ENCODE measurements at regions not wholly inside any gene's neighbourhood (a gene's known extent, or its start where the extent isn't known, plus 50 kb on each side); places are given as distances from the start of the nearest gene placed in this dataset.
A peak's percentile ranks its signal among the peaks of the same experiment; 100 is the strongest.

DNA sequence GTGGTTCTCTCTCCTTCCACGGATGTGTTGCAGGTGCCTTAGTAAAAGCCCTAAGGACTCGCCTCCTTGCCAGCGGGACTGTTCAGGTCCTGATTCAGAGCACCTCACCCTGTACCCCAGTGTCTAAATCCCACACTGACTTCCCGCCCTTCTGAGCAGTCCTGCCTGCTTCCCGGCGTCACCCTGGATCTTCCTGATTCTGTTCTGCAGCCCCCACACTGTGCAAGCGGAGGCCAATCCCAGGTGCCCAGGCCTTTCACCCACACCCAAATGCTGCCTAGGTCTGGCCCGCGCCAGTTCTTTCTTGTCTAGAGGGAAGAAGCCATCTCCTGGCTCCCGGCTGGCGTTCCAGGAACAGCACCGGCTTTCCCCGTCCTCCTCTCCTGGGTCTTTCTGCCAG lies 95.9 kb upstream of the GALNT2 start:
- Histone ChIP-seq H3K4me1 (ENCODE audit: low read depth) (no peaks in the 10 kb centered on the region), H3K27me3 (peaks cover 19% of the 10 kb centered on the region), H3K36me3 (no peaks in the 10 kb centered on the region), H3K4me3 (no peak overlapping the region), H3K9me3 (ENCODE audit: low read depth) (no peaks in the 10 kb centered on the region), H3K27ac (no peak overlapping the region)
- TF ChIP-seq, protein P1, sequence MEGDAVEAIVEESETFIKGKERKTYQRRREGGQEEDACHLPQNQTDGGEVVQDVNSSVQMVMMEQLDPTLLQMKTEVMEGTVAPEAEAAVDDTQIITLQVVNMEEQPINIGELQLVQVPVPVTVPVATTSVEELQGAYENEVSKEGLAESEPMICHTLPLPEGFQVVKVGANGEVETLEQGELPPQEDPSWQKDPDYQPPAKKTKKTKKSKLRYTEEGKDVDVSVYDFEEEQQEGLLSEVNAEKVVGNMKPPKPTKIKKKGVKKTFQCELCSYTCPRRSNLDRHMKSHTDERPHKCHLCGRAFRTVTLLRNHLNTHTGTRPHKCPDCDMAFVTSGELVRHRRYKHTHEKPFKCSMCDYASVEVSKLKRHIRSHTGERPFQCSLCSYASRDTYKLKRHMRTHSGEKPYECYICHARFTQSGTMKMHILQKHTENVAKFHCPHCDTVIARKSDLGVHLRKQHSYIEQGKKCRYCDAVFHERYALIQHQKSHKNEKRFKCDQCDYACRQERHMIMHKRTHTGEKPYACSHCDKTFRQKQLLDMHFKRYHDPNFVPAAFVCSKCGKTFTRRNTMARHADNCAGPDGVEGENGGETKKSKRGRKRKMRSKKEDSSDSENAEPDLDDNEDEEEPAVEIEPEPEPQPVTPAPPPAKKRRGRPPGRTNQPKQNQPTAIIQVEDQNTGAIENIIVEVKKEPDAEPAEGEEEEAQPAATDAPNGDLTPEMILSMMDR (IDR thresholded peaks at IDR 0.05; ENCODE audit: low read depth, low read length), result no peak
- no peak for DNase-seq (ENCODE audit: low read depth in 1 of 2, low spot score in 1 of 2)

DNA sequence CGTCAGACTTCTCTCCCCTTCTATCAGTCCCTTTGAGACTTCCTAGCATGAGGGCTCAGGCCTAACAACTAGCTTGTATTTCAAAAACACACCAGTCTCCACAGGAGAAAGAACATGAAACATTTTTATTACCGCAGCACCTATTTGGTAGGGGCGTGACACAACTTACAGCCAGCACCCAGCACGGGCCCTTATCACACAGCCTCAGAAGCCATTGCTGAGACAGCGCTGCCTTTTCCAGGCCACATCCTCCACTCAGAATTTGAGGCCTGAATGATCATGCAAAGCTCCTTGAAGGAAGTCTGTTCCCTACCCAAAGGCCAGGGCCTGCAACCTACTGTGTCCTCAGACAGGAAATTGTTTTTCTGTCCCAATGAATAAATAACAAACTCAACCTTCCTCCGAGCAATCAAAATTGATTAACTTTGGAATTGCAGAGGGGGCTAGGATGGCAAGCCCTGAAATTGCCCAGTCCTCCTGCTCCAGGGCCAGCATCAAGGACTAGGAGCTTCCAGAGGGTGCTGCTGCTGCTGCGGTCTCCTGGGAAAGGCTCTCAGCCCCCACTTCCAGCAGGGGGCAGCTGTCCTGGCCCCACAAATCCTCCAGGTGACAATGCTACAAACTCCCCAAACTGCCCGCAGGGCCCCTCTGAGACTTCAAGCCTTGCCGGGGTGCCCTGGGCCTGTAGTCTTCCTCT lies 94.3 kb upstream of the GALNT2 start:
- DNase-seq (ENCODE audit: low read depth in 1 of 2, low spot score in 1 of 2), result peak in 1 of 2 donors; percentile 5
- Histone ChIP-seq H3K36me3 (no peaks in the 10 kb centered on the region), H3K4me1 (ENCODE audit: low read depth) (no peaks in the 10 kb centered on the region), H3K9me3 (ENCODE audit: low read depth) (no peaks in the 10 kb centered on the region), H3K27ac (no peak overlapping the region), H3K27me3 (peaks cover 10% of the 10 kb centered on the region), H3K4me3 (no peak overlapping the region)
- TF ChIP-seq, protein P1 (IDR thresholded peaks at IDR 0.05; ENCODE audit: low read depth, low read length), result no peak

- no peak overlapping the region for H3K4me3 ChIP-seq
- no peak for DNase-seq (ENCODE audit: low read depth in 1 of 2, low spot score in 1 of 2)
- TF ChIP-seq, protein P1 (IDR thresholded peaks at IDR 0.05; ENCODE audit: low read depth, low read length), result no peak
- no peaks in the 10 kb centered on the region for H3K4me1 ChIP-seq (ENCODE audit: low read depth)
- H3K27ac ChIP-seq, result no peak overlapping the region
- H3K36me3 ChIP-seq, result no peaks in the 10 kb centered on the region
- no peaks in the 10 kb centered on the region for H3K9me3 ChIP-seq (ENCODE audit: low read depth)
- peaks cover 6% of the 10 kb centered on the region for H3K27me3 ChIP-seq
Observed at GRCh38 chr1:229973297-229973612, 93.8 kb upstream of the GALNT2 start.

DNA sequence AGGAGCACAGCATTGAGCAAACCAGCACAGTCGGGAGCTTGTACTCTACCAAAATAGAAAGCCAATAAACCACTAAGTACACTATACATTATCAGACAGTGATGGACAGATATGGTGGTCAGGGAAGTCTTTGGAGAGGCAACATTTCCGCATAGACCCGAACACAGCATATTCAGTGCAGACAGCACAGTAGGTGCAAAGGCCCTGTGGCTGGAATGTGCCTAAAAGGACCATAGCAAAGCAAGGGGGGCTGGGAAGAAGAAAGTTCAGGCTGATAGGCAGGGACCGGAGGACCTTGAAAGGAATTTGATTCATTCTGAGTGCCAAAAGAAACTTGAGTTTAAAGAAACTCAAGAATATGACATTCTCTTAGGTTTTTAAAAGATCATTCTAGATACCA lies 92.0 kb upstream of the GALNT2 start:
- TF ChIP-seq, protein P1 (IDR thresholded peaks at IDR 0.05; ENCODE audit: low read depth, low read length), result no peak

GRCh38 chr1:229980009-229980408 lies 87.0 kb upstream of the GALNT2 start:
- Histone ChIP-seq H3K9me3 (ENCODE audit: low read depth) (no peaks in the 10 kb centered on the region), H3K36me3 (no peaks in the 10 kb centered on the region), H3K27me3 (peaks cover 4% of the 10 kb centered on the region), H3K4me1 (ENCODE audit: low read depth) (no peaks in the 10 kb centered on the region), H3K4me3 (no peak overlapping the region), H3K27ac (no peak overlapping the region)
- peak in 1 of 2 donors; percentile 7 for DNase-seq (ENCODE audit: low read depth in 1 of 2, low spot score in 1 of 2)
- TF ChIP-seq, protein P1 (IDR thresholded peaks at IDR 0.05; ENCODE audit: low read depth, low read length), result no peak

More for the DNA sequence above, 92.0 kb upstream of the GALNT2 start:
- no peak overlapping the region for H3K4me3 ChIP-seq
- H3K27ac ChIP-seq, result no peak overlapping the region
- H3K4me1 ChIP-seq (ENCODE audit: low read depth), result no peaks in the 10 kb centered on the region
- H3K9me3 ChIP-seq (ENCODE audit: low read depth), result no peaks in the 10 kb centered on the region
- no peak for DNase-seq (ENCODE audit: low read depth in 1 of 2, low spot score in 1 of 2)
- H3K36me3 ChIP-seq, result no peaks in the 10 kb centered on the region
- H3K27me3 ChIP-seq, result no peaks in the 10 kb centered on the region
